ENCODE measurements at regions not wholly inside any gene's neighbourhood (a gene's known extent, or its start where the extent isn't known, plus 50 kb on each side); places are given as distances from the start of the nearest gene placed in this dataset.
"Not testable (repeated sequence)": the region's sequence is repeated elsewhere in the genome, so short reads cannot be mapped to it uniquely, and the experiment has no call there.

- peak; percentile 56 for DNase-seq (ENCODE audit: low spot score)
Observed at GRCh38 chr12:60494244-60494643, 898.4 kb downstream of the SLC16A7 start.

GRCh38 chr12:60498656-60499055 is 902.8 kb downstream of the SLC16A7 start:
- DNase-seq (ENCODE audit: low spot score): no peak

GRCh38 chr12:60501124-60501729 is 905.4 kb downstream of the SLC16A7 start:
- peak; percentile 89 for DNase-seq (ENCODE audit: low spot score)

GRCh38 chr12:60522684-60523400 is 927.0 kb downstream of the SLC16A7 start:
- DNase-seq (ENCODE audit: low spot score): no peak

GRCh38 chr12:60529261-60529660 is 933.4 kb downstream of the SLC16A7 start:
- DNase-seq (ENCODE audit: low spot score): no peak

- no peak for DNase-seq (ENCODE audit: low spot score)
Observed at GRCh38 chr12:60529723-60530122, 933.9 kb downstream of the SLC16A7 start.

- DNase-seq (ENCODE audit: low spot score): no peak
Observed at GRCh38 chr12:60535363-60535762, 939.5 kb downstream of the SLC16A7 start.

GRCh38 chr12:60539592-60539991 is 943.8 kb downstream of the SLC16A7 start:
- peak; percentile 39 for DNase-seq (ENCODE audit: low spot score)

- DNase-seq (ENCODE audit: low spot score): no peak
Observed at GRCh38 chr12:60568914-60569313, 973.1 kb downstream of the SLC16A7 start.

GRCh38 chr12:60577607-60578006 is 981.8 kb downstream of the SLC16A7 start:
- no peak for DNase-seq (ENCODE audit: low spot score)

GRCh38 chr12:60587664-60588063 is 991.8 kb downstream of the SLC16A7 start:
- not testable (repeated sequence) for DNase-seq (ENCODE audit: low spot score)

GRCh38 chr12:60594035-60594711 is 998.3 kb downstream of the SLC16A7 start:
- no peak for DNase-seq (ENCODE audit: low spot score)

- no peak for DNase-seq (ENCODE audit: low spot score)
Observed at GRCh38 chr12:60602601-60603000, 1006.8 kb downstream of the SLC16A7 start.

- not testable (repeated sequence) for DNase-seq (ENCODE audit: low spot score)
Observed at GRCh38 chr12:60603475-60603874, 1007.6 kb downstream of the SLC16A7 start.

- DNase-seq (ENCODE audit: low spot score): no peak
Observed at GRCh38 chr12:60616400-60616799, 1020.6 kb downstream of the SLC16A7 start.

- no peak for DNase-seq (ENCODE audit: low spot score)
Observed at GRCh38 chr12:60630796-60631195, 1035.0 kb downstream of the SLC16A7 start.

- no peak for DNase-seq (ENCODE audit: low spot score)
Observed at GRCh38 chr12:60644076-60644475, 1048.2 kb downstream of the SLC16A7 start.

GRCh38 chr12:60666895-60667294 is 1071.1 kb downstream of the SLC16A7 start:
- no peak for DNase-seq (ENCODE audit: low spot score)

GRCh38 chr12:60672949-60673348 is 1077.1 kb downstream of the SLC16A7 start:
- DNase-seq (ENCODE audit: low spot score): no peak

GRCh38 chr12:60684988-60685655 is 1089.3 kb downstream of the SLC16A7 start:
- no peak for DNase-seq (ENCODE audit: low spot score)

GRCh38 chr12:60689137-60689536 is 1093.3 kb downstream of the SLC16A7 start:
- DNase-seq (ENCODE audit: low spot score): peak; percentile 35

GRCh38 chr12:60693019-60693626 is 1097.3 kb downstream of the SLC16A7 start:
- DNase-seq (ENCODE audit: low spot score): peak; percentile 33

Measured in H4 (cell line).